Pulmonary artery endothelial cell (primary cell): ENCODE measurements at regions not wholly inside any gene's neighbourhood (a gene's known extent, or its start where the extent isn't known, plus 50 kb on each side); places are given as distances from the start of the nearest gene placed in this dataset.

Experiments
- DNase-seq: peaks from one replicate; pipeline ENCODE4 v3.0.0-alpha.2; 2011; ENCODE audit warnings: low read depth, low spot score

GRCh38 chr5:105460721-105461120, 1898.1 kb upstream of the NUDT12 start:
- no peak for DNase-seq

- no peak for DNase-seq
Measured at GRCh38 chr5:105453216-105453807, 1890.7 kb upstream of the NUDT12 start.

GRCh38 chr5:105448271-105448670, 1885.7 kb upstream of the NUDT12 start:
- no peak for DNase-seq

- DNase-seq = no peak
Measured at GRCh38 chr5:105430516-105430915, 1867.9 kb upstream of the NUDT12 start.

- no peak for DNase-seq
Measured at GRCh38 chr5:105428451-105429380, 1866.1 kb upstream of the NUDT12 start.

GRCh38 chr5:105414067-105414466, 1851.5 kb upstream of the NUDT12 start:
- DNase-seq = no peak

GRCh38 chr5:105413406-105413990, 1850.9 kb upstream of the NUDT12 start:
- DNase-seq = no peak

GRCh38 chr5:105409695-105410094, 1847.1 kb upstream of the NUDT12 start:
- no peak for DNase-seq

- DNase-seq = no peak
Measured at GRCh38 chr5:105407200-105407599, 1844.6 kb upstream of the NUDT12 start.

GRCh38 chr5:105397749-105398148, 1835.2 kb upstream of the NUDT12 start:
- DNase-seq = no peak

- no peak for DNase-seq
Measured at GRCh38 chr5:105392710-105393149, 1830.1 kb upstream of the NUDT12 start.

GRCh38 chr5:105392122-105392709, 1829.6 kb upstream of the NUDT12 start:
- DNase-seq = no peak

- no peak for DNase-seq
Measured at GRCh38 chr5:105380126-105380525, 1817.5 kb upstream of the NUDT12 start.

GRCh38 chr5:105371169-105371568, 1808.6 kb upstream of the NUDT12 start:
- no peak for DNase-seq

GRCh38 chr5:105350486-105351140, 1788.0 kb upstream of the NUDT12 start:
- DNase-seq = no peak

GRCh38 chr5:105331558-105331957, 1769.0 kb upstream of the NUDT12 start:
- no peak for DNase-seq

- no peak for DNase-seq
Measured at GRCh38 chr5:105330185-105330584, 1767.6 kb upstream of the NUDT12 start.

- no peak for DNase-seq
Measured at GRCh38 chr5:105304859-105305258, 1742.3 kb upstream of the NUDT12 start.

- DNase-seq = no peak
Measured at GRCh38 chr5:105288946-105289345, 1726.4 kb upstream of the NUDT12 start.

- DNase-seq = no peak
Measured at GRCh38 chr5:105283134-105283533, 1720.5 kb upstream of the NUDT12 start.

GRCh38 chr5:105274079-105274478, 1711.5 kb upstream of the NUDT12 start:
- no peak for DNase-seq

- DNase-seq = no peak
Measured at GRCh38 chr5:105263515-105263914, 1700.9 kb upstream of the NUDT12 start.
